ENCODE measurements at regions not wholly inside any gene's neighbourhood (a gene's known extent, or its start where the extent isn't known, plus 50 kb on each side); places are given as distances from the start of the nearest gene placed in this dataset.

- no peak for DNase-seq (ENCODE audit: low read depth)
Observed at GRCh38 chr2:122417114-122417513, 661.7 kb downstream of the TSN start.

DNA sequence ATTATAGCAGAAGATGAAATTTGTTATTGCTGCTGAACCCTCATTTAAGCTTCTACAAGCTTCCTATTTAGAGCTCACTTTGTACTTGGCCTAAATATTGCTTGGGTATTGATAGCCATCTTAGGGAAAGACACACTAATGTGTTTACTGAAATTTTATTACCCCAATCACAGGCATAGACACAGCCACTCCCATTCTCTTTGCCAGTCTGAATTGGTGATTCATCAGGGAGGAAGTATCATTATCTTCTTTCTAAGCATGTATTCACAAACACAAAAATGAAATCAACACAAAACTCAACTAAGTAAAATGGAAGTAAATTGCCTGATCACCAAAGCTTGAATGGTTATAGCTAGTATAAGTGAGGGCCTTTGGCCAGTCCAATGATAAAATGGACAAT is 666.3 kb downstream of the TSN start:
- no peak for DNase-seq (ENCODE audit: low read depth)

DNA sequence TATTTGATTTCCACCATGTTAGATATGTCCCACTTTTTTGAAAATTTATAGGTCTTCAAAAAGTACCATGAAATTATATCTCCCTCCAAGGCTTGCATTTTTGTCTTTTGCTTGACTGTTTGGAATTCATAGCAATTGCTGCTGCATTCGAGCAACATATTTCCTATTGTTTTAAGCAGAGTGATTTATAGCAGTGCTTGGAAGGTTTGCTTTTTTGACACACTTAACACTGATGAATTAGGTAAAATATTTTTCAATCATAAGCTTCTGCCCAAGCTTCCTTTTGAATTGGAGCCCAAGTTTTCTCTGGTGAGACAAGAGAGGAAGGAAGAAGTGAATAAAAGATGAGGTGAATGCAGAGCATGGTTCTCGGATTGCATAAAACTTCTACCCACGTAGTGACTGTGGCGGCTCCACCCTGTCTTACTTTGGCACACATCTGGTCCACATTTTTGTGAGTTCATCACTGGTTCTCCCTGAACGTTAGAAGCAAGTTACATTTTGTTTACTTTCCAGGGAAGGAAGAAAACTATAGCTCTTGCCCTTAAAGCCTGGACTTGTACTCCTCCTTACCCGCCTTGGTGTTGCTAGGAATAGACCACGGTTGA is 667.0 kb downstream of the TSN start:
- DNase-seq (ENCODE audit: low read depth), result no peak

DNA sequence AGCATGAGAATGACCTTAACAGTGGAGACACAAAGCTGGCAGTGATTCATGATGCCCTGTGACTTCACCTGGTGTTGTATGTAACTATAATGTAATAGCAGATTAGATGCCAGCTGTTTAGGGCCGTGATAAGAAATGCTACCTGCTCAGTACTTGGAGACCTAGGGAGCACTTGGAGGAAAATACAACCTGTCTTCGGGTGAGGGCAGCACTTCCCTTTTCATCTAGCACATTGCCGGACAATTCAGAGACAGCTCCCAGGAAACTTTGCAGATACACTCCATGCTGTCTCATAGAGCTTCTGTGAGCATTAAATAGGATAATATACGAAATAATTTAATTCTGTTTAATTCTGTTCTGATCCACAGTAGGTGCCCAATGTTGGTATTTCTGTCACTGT is 668.5 kb downstream of the TSN start:
- DNase-seq (ENCODE audit: low read depth), result no peak

- DNase-seq (ENCODE audit: low read depth), result no peak
Observed at GRCh38 chr2:122433123-122433754, 677.8 kb downstream of the TSN start.

- no peak for DNase-seq (ENCODE audit: low read depth)
Observed at GRCh38 chr2:122445003-122445402, 689.6 kb downstream of the TSN start.

DNA sequence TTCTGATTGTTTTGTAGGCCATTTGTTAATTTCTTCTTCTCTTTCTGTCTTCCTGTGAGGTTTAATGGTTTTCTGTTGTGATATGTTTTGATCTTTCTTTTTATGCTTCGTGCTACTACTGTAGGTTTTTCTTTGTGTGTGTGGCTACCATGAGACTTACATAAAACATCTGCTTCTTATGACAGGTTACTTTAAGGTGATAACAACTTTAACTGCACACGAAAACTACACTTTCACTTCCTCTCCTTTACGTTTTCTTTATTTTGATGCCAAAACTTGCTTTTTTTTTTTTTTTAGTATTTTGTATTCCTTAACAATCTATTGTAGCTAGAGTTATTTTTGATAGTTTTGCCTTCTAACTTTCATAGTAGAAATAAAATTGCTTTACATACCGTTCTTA is 691.3 kb downstream of the TSN start:
- DNase-seq (ENCODE audit: low read depth), result no peak

DNA sequence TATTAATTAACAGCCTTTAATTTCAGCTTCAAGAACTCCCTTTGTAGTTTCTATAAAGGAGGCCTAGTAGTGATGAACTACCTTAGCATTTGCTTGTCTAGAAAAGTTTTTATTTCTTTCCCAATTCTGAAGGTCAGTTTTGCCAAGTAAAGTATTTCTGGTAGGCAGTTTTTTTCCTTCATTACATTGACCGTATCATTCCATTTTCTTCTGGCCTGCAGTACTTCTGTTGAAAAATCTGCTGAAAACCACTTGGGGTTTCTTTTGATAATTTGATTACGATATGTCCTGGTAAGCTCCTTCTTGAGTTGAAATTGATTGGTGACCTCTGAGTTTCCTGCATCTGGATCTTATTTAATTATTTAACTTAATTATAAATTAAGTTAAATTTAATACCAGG is 691.8 kb downstream of the TSN start:
- no peak for DNase-seq (ENCODE audit: low read depth)

- no peak for DNase-seq (ENCODE audit: low read depth)
Observed at GRCh38 chr2:122451040-122451439, 695.6 kb downstream of the TSN start.

DNA sequence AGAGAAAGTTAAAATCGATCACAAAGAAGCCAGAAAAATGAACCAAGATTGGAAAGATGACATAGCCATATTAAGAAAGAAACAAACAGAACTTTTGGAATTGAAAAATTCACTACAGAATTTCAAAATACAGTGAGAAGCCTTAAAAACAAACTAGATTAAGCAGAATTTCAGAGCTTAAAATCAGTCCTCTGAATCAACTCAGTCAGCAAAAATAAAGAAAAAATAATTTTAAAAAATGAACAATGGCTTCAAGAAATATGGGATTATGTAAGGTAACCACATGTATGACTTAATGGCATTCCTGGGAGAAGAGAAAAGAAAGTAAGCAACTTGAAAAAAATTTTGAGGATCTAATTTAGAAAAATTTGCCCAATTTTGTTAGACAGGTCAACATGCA is 696.2 kb downstream of the TSN start:
- DNase-seq (ENCODE audit: low read depth), result no peak

GRCh38 chr2:122469147-122469546 is 713.7 kb downstream of the TSN start:
- DNase-seq (ENCODE audit: low read depth), result no peak

GRCh38 chr2:122471753-122472152 is 716.3 kb downstream of the TSN start:
- no peak for DNase-seq (ENCODE audit: low read depth)

GRCh38 chr2:122478117-122478516 is 722.7 kb downstream of the TSN start:
- DNase-seq (ENCODE audit: low read depth), result no peak

DNA sequence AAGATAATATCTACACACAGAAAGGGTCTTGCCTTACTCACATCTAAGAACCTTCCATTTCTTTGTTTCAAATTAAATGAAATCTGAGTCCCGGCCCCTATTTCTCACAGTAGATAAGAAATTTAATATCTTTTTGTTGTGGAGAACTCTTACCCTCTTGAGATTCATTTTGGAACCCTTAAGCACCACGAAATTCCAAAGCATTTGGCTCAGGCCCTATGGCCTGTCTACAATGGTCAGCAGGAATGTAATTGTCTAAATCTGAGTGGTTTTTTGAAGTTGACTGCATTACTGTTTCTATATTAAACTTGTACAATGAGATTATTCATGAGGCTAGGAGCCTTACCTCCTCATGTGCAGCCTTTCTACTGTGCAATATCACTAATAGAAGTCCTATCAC is 723.3 kb downstream of the TSN start:
- no peak for DNase-seq (ENCODE audit: low read depth)

DNA sequence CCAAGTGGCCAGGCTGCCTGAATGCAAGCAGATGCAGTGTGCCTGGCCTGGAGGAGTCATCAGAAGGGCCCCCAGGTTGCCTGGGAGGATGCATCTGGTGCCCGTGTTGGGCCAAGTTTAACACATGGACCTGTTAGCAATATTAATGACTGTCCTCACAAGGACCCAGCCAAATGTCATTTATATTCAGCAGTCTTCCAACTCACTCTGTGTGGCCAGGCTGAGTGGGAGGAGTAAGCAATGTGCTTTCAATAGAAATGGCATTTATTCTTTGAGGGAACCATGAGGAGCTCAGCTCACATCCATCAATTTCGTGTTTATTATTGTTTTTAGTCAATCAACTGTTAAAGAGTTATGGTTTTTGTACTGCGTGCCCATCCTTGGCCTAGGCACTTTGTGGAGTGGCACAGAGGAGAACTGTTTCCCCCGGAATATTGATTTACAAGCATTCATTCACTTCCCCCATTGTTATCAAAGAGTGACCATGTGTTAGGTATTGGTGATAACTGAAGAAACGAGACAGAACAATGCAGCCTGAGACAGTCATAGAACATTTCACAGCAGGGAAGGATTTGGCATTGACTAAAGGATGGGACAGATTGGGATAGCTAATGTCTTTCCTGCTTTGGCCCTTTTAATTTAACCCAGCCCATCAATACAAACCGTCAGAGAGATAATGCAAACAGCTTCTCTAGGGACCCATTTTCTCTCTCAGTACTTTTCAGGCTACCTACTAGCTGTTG is 725.2 kb downstream of the TSN start:
- DNase-seq (ENCODE audit: low read depth), result no peak

GRCh38 chr2:122481244-122481622 is 725.8 kb downstream of the TSN start:
- no peak for DNase-seq (ENCODE audit: low read depth)

DNA sequence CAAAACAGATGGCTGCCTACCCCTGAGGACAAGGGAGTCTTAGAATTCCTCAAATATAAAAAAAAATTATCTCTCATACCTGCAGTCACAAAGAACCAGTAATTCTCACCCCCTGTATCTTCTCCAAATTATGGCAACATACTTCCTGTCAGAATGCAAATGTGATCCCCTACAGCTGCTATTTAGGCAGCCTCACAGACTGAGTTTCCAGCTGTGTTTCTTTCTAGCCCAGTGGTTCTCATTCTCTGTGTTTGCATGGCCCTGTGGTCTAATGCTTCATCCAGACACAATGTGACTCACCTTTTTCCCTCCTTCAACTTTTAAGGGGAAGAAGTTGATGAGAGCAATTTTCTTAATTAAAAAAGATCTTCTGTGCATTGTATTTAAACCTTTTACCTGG is 726.3 kb downstream of the TSN start:
- no peak for DNase-seq (ENCODE audit: low read depth)

GRCh38 chr2:122486086-122486485 is 730.6 kb downstream of the TSN start:
- no peak for DNase-seq (ENCODE audit: low read depth)

DNA sequence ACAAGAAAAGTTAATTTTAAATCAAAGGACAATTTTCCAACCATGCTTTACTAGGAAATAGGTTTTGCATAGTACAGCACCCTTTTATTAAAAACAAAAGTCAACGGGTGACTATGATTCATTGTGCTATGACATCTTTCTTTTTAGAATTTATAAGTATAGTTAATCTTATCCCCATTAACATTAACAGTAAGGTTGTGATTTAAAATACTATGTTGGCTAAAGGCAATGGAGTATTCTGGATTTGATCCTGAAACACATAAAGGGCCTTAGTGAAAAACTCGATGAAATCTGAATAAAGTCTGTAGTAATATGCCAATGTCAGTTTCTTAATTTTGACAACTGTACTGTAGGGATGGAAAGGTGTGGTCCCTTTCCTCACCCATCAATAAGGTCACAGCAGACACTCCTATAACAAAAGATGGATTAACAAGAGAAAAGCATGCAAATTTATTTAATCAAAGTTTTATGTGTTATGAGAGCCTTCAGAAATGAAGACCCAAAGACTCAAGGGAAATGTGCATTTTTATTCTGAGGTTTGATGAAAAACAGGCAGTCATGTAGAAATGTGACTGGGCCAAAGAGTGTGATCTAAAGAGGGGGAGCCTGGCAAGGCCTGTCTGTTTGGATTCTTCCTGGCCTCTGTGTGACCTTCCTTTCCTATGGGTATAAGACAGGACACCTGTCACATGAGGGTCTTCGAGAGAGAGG is 731.4 kb downstream of the TSN start:
- DNase-seq (ENCODE audit: low read depth), result no peak

DNA sequence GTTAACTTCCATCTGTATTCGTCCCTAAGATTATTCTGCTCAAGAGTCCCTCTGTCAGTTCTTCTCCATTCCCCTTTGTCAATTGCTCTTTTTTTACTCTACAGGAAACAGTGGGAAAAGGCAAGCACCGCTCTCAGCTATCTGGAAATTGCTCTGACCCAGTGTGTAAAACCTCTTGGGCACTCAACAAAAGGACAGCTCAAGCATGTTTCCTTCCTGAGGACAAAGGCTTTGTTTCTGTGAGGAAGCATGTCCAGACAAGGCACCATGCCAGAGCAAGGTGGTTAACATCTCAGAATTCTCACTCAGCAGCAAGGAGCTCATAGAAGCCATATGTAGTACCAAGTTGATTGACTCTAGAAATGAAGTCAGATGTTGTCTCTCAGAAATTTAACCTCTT is 735.6 kb downstream of the TSN start:
- no peak for DNase-seq (ENCODE audit: low read depth)

GRCh38 chr2:122500316-122501105 is 745.1 kb downstream of the TSN start:
- no peak for DNase-seq (ENCODE audit: low read depth)

DNA sequence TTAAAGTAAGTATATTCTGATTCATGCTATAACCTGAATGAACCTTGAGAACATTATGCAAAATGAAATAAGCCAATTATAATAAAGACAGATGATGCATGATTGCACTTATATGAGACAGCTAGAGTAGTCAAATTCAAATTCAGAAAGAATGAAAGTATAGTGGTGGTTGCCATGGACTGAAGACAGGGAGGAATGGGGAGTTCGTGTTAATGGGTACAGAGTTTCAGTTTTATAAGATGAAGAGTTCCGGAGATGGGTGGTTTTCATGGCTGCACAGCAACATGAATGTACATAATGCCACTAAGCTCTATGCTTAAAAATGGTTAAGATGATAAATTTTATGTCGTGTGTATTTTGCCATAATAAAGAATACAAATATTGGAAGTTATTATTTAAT is 751.2 kb downstream of the TSN start:
- no peak for DNase-seq (ENCODE audit: low read depth)

Measured in stimulated activated CD8-positive, alpha-beta memory T cell treated with anti-CD3 and anti-CD28 coated beads, Interleukin-12 subunit alpha, Interleukin-12 subunit beta, amount 100 ng/mL, for 4 hours (primary cell).